Gastroesophageal sphincter (tissue), 4 donors: ENCODE measurements at regions not wholly inside any gene's neighbourhood (a gene's known extent, or its start where the extent isn't known, plus 50 kb on each side); places are given as distances from the start of the nearest gene placed in this dataset.

Experiments used
- ATAC-seq: fragments of 150-250 bp; one replicate; pipeline ENCODE4 v1.9.1; 2016; ENCODE audit warnings: mild to moderate bottlenecking, moderate library complexity
- H3K27ac ChIP-seq, 4 donors: fragments of 200-600 bp; sonication (generic) in 3 of 4; 1 replicate in 3 of 4; 2 replicates in 1 of 4; pipeline ENCODE4 v1.5.1; 2016 to 2019
- H3K27me3 ChIP-seq: fragments of 200-600 bp; sonication (generic); one replicate; pipeline ENCODE4 v1.5.1; 2019
- H3K36me3 ChIP-seq, 2 donors: fragments of 200-600 bp; sonication (generic); one replicate each; pipeline ENCODE4 v1.5.1; 2019; ENCODE audit warnings: control low read depth in 1 of 2
- H3K4me1 ChIP-seq, 3 donors: fragments of 200-600 bp; sonication (generic); 1 replicate in 2 of 3; 2 replicates in 1 of 3; pipeline ENCODE4 v1.5.1; 2016 to 2019; ENCODE audit warnings: control low read depth in 2 of 3
- H3K4me3 ChIP-seq, 2 donors: fragments of 200-600 bp; sonication (generic); one replicate each; pipeline ENCODE4 v1.5.1; 2019; ENCODE audit warnings: mild to moderate bottlenecking in 1 of 2, moderate library complexity in 1 of 2
- H3K9me3 ChIP-seq, 3 donors: fragments of 200-600 bp; sonication (generic); one replicate each; pipeline ENCODE4 v1.5.1; 2017 to 2019; ENCODE audit warnings: control low read depth in 2 of 3
- CTCF ChIP-seq, 4 experiments: fragments of 200-600 bp in 2 of 4; fragments of 450-650 bp in 2 of 4; sonication (generic) in 1 of 4; IDR thresholded peaks; one replicate each; pipeline ENCODE4 v1.5.1; 2017 to 2019; ENCODE audit warnings: antibody characterized with exemption in 4 of 4, mild to moderate bottlenecking in 2 of 4, moderate library complexity in 2 of 4
- EP300 ChIP-seq: sonication (generic); formaldehyde crosslinking; IDR thresholded peaks from one replicate; pipeline ENCODE4 v1.6.1; 2017; ENCODE audit warnings: antibody characterized with exemption, mild to moderate bottlenecking
- POLR2A ChIP-seq, 2 donors: fragments of 450-650 bp; IDR thresholded peaks; one replicate each; pipeline ENCODE4 v1.6.1; 2017; ENCODE audit warnings: antibody characterized with exemption in 2 of 2, mild to moderate bottlenecking in 2 of 2, moderate library complexity in 1 of 2
- POLR2AphosphoS5 ChIP-seq: sonication (generic); formaldehyde crosslinking; IDR thresholded peaks from one replicate; pipeline ENCODE4 v1.6.1; 2017; ENCODE audit warnings: antibody characterized with exemption
- WGBS, 2 donors: methylation state at CpG; one replicate each; pipeline ENCODE4 v1.1.5; 2018; ENCODE audit warnings: low coverage in 1 of 2; 5-methylcytosine and 5-hydroxymethylcytosine counted together

- Histone ChIP-seq H3K9me3 (peaks cover 0 to 10% (median 0%) of the 10 kb centered on the region in 3 donors), H3K27ac (no peak overlapping the region), H3K4me1 (no peaks in the 10 kb centered on the region), H3K4me3 (no peak overlapping the region), H3K36me3 (no peaks in the 10 kb centered on the region), H3K27me3 (peaks cover 7% of the 10 kb centered on the region)
- TF ChIP-seq POLR2A (IDR thresholded peaks at IDR 0.05) (no peak), POLR2AphosphoS5 (no peak), CTCF (IDR thresholded peaks at IDR 0.05) (peak in 1 of 4 experiments; percentile 43), EP300 (no peak)
- ATAC-seq: no peak
- 34 to 38% methylated on average over 4 of the region's 5 CpGs for WGBS, 2 donors
Measured at GRCh38 chr9:36728651-36729520, 156.2 kb downstream of the MELK start.

- no peak overlapping the region for H3K4me3 ChIP-seq
- H3K4me1 ChIP-seq: no peaks in the 10 kb centered on the region
- H3K27me3 ChIP-seq: peaks cover 12% of the 10 kb centered on the region
Measured at GRCh38 chr9:36729906-36730305, 157.2 kb downstream of the MELK start.

DNA sequence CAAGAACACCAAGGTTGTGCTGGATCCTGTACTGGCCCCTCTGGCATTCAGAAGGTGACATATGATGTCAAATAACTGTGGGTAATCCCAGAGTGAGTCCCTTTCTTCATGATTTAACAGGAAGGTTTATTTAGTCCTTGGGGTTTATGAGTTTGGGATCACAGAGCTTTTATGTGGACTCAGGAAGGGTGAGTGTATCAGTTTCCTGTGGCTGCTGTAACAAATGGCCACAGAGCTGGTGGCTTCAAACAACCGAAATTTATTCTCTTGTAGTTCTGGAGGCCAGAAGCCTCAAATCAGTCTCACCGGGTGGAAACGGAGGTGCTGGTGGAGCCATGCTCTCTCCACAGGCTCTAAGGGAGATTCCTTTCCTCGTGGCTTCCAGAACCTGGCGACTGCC lies 157.7 kb downstream of the MELK start:
- no peak overlapping the region for H3K27ac ChIP-seq
- peaks cover 0 to 10% (median 0%) of the 10 kb centered on the region in 3 donors for H3K9me3 ChIP-seq
- 80 to 87% methylated on average over 4 of the region's 5 CpGs for WGBS, 2 donors
- no peaks in the 10 kb centered on the region for H3K4me1 ChIP-seq
- H3K36me3 ChIP-seq: no peaks in the 10 kb centered on the region
- TF ChIP-seq POLR2AphosphoS5 (no peak), CTCF (IDR thresholded peaks at IDR 0.05) (no peak), POLR2A (IDR thresholded peaks at IDR 0.05) (no peak), EP300 (no peak)
- ATAC-seq: no peak
- H3K4me3 ChIP-seq: no peak overlapping the region
- H3K27me3 ChIP-seq: peaks cover 17% of the 10 kb centered on the region

More at GRCh38 chr9:36729906-36730305, 157.2 kb downstream of the MELK start:
- Histone ChIP-seq H3K9me3 (peaks cover 0 to 10% (median 0%) of the 10 kb centered on the region in 3 donors), H3K27ac (no peak overlapping the region), H3K36me3 (no peaks in the 10 kb centered on the region)
- WGBS, 2 donors: 53 to 73% methylated on average over 2 of the region's 2 CpGs
- TF ChIP-seq EP300 (no peak), POLR2AphosphoS5 (no peak), CTCF (IDR thresholded peaks at IDR 0.05) (no peak), POLR2A (IDR thresholded peaks at IDR 0.05) (no peak)
- ATAC-seq: no peak

DNA sequence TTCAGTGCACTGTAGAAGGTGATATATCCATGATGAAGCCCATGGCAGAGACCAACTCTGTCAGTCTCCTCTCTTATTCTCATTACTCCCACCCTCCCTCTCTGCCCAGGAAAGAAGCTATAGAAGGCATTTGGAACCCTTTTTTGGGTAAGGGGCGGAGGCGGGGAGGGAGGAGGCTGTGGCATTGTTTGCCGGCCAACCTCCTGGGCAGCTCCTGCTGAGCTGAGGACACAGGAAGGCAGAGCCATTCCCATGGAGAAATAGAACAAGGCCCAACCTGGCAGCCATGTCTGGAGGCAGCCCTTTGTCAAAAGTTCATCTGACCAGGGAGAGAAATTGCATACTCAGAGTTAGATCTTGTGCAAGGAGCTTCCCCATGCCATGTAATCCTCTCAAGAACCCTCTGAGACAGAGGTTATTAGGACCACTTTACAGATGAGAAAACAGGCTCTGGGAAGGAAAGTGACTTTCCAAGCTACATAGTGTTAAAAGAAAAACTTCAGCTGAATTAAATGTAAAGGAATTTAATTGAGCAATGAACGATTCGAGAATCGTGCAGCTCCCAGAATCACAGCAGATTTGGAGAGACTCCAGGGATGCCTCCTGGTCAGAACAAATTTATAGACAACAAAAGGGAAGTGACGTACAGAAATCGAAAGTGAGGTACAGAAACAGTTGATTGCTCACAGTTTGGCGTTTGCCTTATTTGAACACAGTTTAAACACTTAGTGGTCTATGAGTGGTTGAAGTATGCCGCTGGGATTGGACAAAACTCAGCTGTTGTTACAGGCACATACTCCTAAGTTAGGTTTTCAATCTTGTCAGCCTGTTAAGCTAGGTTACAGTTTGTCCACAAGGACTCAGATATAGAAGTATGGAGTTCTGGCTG lies 158.6 kb downstream of the MELK start:
- Histone ChIP-seq H3K9me3 (peaks cover 0 to 10% (median 0%) of the 10 kb centered on the region in 3 donors), H3K27me3 (peaks cover 26% of the 10 kb centered on the region), H3K4me3 (no peak overlapping the region), H3K36me3 (no peaks in the 10 kb centered on the region), H3K27ac (no peak overlapping the region), H3K4me1 (no peaks in the 10 kb centered on the region)
- TF ChIP-seq POLR2AphosphoS5: no peak
- no peak for TF ChIP-seq POLR2A (IDR thresholded peaks at IDR 0.05)
- no peak for TF ChIP-seq EP300
- TF ChIP-seq CTCF (IDR thresholded peaks at IDR 0.05): no peak
- 40 to 41% methylated on average over 7 of the region's 10 CpGs for WGBS, 2 donors
- ATAC-seq: no peak
